HEK293T (cell line): ENCODE measurements at regions not wholly inside any gene's neighbourhood (a gene's known extent, or its start where the extent isn't known, plus 50 kb on each side); places are given as distances from the start of the nearest gene placed in this dataset.

ENCODE experiments used
- ARNT ChIP-seq: fragments of 450-650 bp; IDR thresholded peaks from 2 replicates; pipeline ENCODE4 v1.6.1; 2017; ENCODE audit warnings: mild to moderate bottlenecking
- BHLHE40 ChIP-seq: fragments of 450-650 bp; IDR thresholded peaks from 2 replicates; pipeline ENCODE4 v1.6.1; 2016; ENCODE audit warnings: mild to moderate bottlenecking, moderate library complexity, borderline replicate concordance
- CTBP1 ChIP-seq: fragments of 450-650 bp; IDR thresholded peaks from 2 replicates; pipeline ENCODE4 v1.6.1; 2016; ENCODE audit warnings: borderline replicate concordance
- FOXK2 ChIP-seq: fragments of 450-650 bp; IDR thresholded peaks from 2 replicates; pipeline ENCODE4 v1.6.1; 2016; ENCODE audit warnings: mild to moderate bottlenecking
- FOXM1 ChIP-seq: fragments of 450-650 bp; IDR thresholded peaks from 2 replicates; pipeline ENCODE4 v1.6.1; 2017; ENCODE audit warnings: mild to moderate bottlenecking, borderline replicate concordance
- L3MBTL2 ChIP-seq: fragments of 450-650 bp; conservative IDR thresholded peaks from 2 replicates; pipeline ENCODE4 v1.6.1; 2016; ENCODE audit warnings: mild to moderate bottlenecking
- LEF1 ChIP-seq: fragments of 450-650 bp; IDR thresholded peaks from 2 replicates; pipeline ENCODE4 v1.6.1; 2017; ENCODE audit warnings: mild to moderate bottlenecking, borderline replicate concordance
- NFRKB ChIP-seq: fragments of 450-650 bp; IDR thresholded peaks from 2 replicates; pipeline ENCODE4 v1.6.1; 2016; ENCODE audit warnings: mild to moderate bottlenecking, moderate library complexity
- SUZ12 ChIP-seq: fragments of 450-650 bp; IDR thresholded peaks from 2 replicates; pipeline ENCODE4 v1.6.1; 2016; ENCODE audit warnings: mild to moderate bottlenecking
- TARDBP ChIP-seq: fragments of 450-650 bp; IDR thresholded peaks from 2 replicates; pipeline ENCODE4 v1.6.1; 2016
- ZNF384 ChIP-seq: fragments of 450-650 bp; IDR thresholded peaks from 2 replicates; pipeline ENCODE4 v1.6.1; 2016

DNA sequence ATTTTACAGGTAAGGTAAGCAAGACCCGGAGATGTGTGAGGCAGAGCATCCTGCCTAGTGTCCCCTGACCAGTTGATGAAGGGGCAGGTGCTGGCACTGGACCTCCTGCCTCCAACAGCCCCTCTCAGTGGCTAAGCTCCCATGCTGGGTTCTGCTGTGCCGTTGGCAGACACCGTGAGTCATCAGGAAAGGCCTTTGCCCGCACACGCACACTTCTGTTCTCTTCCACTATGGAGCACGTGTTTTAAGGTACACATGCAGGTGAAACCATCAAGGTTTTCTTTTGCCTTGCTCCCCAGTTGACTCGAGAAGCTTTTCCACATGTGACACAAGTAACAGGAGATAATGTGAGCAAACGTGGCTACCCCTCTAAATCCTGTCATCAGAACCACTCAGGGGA, 207.9 kb downstream of the RRAGC start:
- TF ChIP-seq SUZ12 (no peak), FOXM1 (no peak), FOXK2 (no peak), LEF1 (no peak), L3MBTL2 (no peak), NFRKB (no peak), TARDBP (no peak), ARNT (no peak), ZNF384 (no peak), CTBP1 (no peak), BHLHE40 (no peak)
